ENCODE measurements at regions not wholly inside any gene's neighbourhood (a gene's known extent, or its start where the extent isn't known, plus 50 kb on each side); places are given as distances from the start of the nearest gene placed in this dataset.

- ATAC-seq (ENCODE audit: low FRiP score), result no peak
- WGBS, 2 donors, result 35 to 48% methylated on average over 3 of the region's 3 CpGs
Measured at GRCh38 chr13:50572129-50572528, 271.4 kb downstream of the DLEU7 start.

GRCh38 chr13:50573066-50573465 is 270.4 kb downstream of the DLEU7 start:
- no peak for ATAC-seq (ENCODE audit: low FRiP score)
- no peak for DNase-seq
- Histone ChIP-seq H3K27me3 (ENCODE audit: control insufficient read depth in 1 of 2, insufficient read depth in 2 of 2, low read length in 1 of 2) (no peaks in the 10 kb centered on the region), H3K27ac (ENCODE audit: low read depth in 1 of 2, low read length in 2 of 2) (no peak overlapping the region), H3K9me3 (ENCODE audit: control insufficient read depth, low read length) (no peaks in the 10 kb centered on the region), H3K4me3 (ENCODE audit: low read length in 2 of 2) (no peak overlapping the region), H3K36me3 (ENCODE audit: control insufficient read depth in 1 of 2, insufficient read depth in 2 of 2, low read length in 1 of 2) (no peaks in the 10 kb centered on the region), H3K4me1 (ENCODE audit: control insufficient read depth in 1 of 2, insufficient read depth in 2 of 2, low read length in 2 of 2) (peaks cover 3 to 7% of the 10 kb centered on the region in 2 donors)
- 76 to 85% methylated on average over 4 of the region's 4 CpGs for WGBS, 2 donors
- intact Hi-C loops (cut with DNase I), result no loop called here

More at GRCh38 chr13:50572129-50572528, 271.4 kb downstream of the DLEU7 start:
- Histone ChIP-seq H3K36me3 (ENCODE audit: control insufficient read depth in 1 of 2, insufficient read depth in 2 of 2, low read length in 1 of 2) (no peaks in the 10 kb centered on the region), H3K4me1 (ENCODE audit: control insufficient read depth in 1 of 2, insufficient read depth in 2 of 2, low read length in 2 of 2) (peaks cover 3 to 7% of the 10 kb centered on the region in 2 donors), H3K27ac (ENCODE audit: low read depth in 1 of 2, low read length in 2 of 2) (no peak overlapping the region), H3K9me3 (ENCODE audit: control insufficient read depth, low read length) (no peaks in the 10 kb centered on the region), H3K4me3 (ENCODE audit: low read length in 2 of 2) (no peak overlapping the region), H3K27me3 (ENCODE audit: control insufficient read depth in 1 of 2, insufficient read depth in 2 of 2, low read length in 1 of 2) (no peaks in the 10 kb centered on the region)
- intact Hi-C loops (cut with DNase I), result no loop called here
- no peak for DNase-seq

DNA sequence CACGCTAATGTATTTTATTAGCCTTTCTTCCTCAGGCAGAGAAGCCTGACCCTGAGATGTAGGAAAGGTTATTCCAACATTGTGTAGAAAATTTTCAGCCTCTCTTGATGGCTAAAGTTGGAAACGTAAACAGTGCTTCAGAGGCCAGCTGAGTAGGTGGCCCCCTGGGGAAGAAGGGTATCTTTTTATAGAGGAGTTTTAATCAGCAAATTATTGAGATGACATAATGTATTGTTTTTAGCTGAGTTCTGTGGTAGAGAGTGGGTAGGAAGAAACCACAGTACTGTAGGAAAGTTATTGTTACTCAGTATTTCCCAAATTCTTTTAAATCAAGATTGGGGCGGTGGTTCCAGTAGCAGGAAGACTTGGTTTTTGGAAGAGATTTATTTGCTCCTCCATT is 268.8 kb downstream of the DLEU7 start:
- Histone ChIP-seq H3K27ac (ENCODE audit: low read depth in 1 of 2, low read length in 2 of 2) (no peak overlapping the region), H3K4me1 (ENCODE audit: control insufficient read depth in 1 of 2, insufficient read depth in 2 of 2, low read length in 2 of 2) (peaks cover 3 to 7% of the 10 kb centered on the region in 2 donors), H3K4me3 (ENCODE audit: low read length in 2 of 2) (no peak overlapping the region), H3K36me3 (ENCODE audit: control insufficient read depth in 1 of 2, insufficient read depth in 2 of 2, low read length in 1 of 2) (no peaks in the 10 kb centered on the region), H3K9me3 (ENCODE audit: control insufficient read depth, low read length) (no peaks in the 10 kb centered on the region), H3K27me3 (ENCODE audit: control insufficient read depth in 1 of 2, insufficient read depth in 2 of 2, low read length in 1 of 2) (no peaks in the 10 kb centered on the region)
- intact Hi-C loops (cut with DNase I), result no loop called here
- WGBS, 2 donors, result 7 to 13% methylated on average over 3 of the region's 3 CpGs
- no peak for ATAC-seq (ENCODE audit: low FRiP score)
- no peak for DNase-seq

DNA sequence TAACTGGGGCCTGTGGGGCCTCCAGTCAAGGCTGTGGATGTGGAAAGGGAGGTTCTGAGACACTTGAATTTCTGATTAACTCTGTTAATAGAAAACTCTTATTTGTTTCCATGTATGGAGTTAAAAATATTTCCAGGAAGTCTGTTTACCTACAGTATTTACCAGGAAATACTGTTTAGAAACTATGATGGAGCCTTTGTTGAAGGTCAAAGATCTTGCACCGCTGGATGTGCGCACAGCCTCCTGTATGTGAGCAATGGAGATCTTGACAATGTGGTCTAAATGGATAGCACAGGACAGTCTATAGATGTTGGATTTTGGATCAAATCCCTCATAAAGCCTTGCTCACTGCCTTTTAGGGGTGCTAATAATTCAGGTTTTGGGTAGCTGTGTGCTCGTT is 268.4 kb downstream of the DLEU7 start:
- Histone ChIP-seq H3K4me3 (ENCODE audit: low read length in 2 of 2) (no peak overlapping the region), H3K36me3 (ENCODE audit: control insufficient read depth in 1 of 2, insufficient read depth in 2 of 2, low read length in 1 of 2) (no peaks in the 10 kb centered on the region), H3K27me3 (ENCODE audit: control insufficient read depth in 1 of 2, insufficient read depth in 2 of 2, low read length in 1 of 2) (no peaks in the 10 kb centered on the region), H3K9me3 (ENCODE audit: control insufficient read depth, low read length) (no peaks in the 10 kb centered on the region), H3K27ac (ENCODE audit: low read depth in 1 of 2, low read length in 2 of 2) (no peak overlapping the region), H3K4me1 (ENCODE audit: control insufficient read depth in 1 of 2, insufficient read depth in 2 of 2, low read length in 2 of 2) (peaks cover 3 to 7% of the 10 kb centered on the region in 2 donors)
- WGBS, 2 donors, result 95 to 98% methylated on average over 3 of the region's 3 CpGs
- DNase-seq (no peak), ATAC-seq (ENCODE audit: low FRiP score) (no peak)
- intact Hi-C loops (cut with DNase I), result no loop called here

- Histone ChIP-seq H3K27ac (ENCODE audit: low read depth in 1 of 2, low read length in 2 of 2) (no peak overlapping the region), H3K9me3 (ENCODE audit: control insufficient read depth, low read length) (no peaks in the 10 kb centered on the region), H3K36me3 (ENCODE audit: control insufficient read depth in 1 of 2, insufficient read depth in 2 of 2, low read length in 1 of 2) (no peaks in the 10 kb centered on the region), H3K27me3 (ENCODE audit: control insufficient read depth in 1 of 2, insufficient read depth in 2 of 2, low read length in 1 of 2) (no peaks in the 10 kb centered on the region), H3K4me1 (ENCODE audit: control insufficient read depth in 1 of 2, insufficient read depth in 2 of 2, low read length in 2 of 2) (peaks cover 3 to 10% of the 10 kb centered on the region in 2 donors), H3K4me3 (ENCODE audit: low read length in 2 of 2) (no peak overlapping the region)
- WGBS, 2 donors, result 37 to 39% methylated on average over 6 of the region's 6 CpGs
- peak; percentile 19 for ATAC-seq (ENCODE audit: low FRiP score)
- no peak for DNase-seq
- intact Hi-C loops (cut with DNase I), result no loop called here
Measured at GRCh38 chr13:50576156-50576555, 267.3 kb downstream of the DLEU7 start.

DNA sequence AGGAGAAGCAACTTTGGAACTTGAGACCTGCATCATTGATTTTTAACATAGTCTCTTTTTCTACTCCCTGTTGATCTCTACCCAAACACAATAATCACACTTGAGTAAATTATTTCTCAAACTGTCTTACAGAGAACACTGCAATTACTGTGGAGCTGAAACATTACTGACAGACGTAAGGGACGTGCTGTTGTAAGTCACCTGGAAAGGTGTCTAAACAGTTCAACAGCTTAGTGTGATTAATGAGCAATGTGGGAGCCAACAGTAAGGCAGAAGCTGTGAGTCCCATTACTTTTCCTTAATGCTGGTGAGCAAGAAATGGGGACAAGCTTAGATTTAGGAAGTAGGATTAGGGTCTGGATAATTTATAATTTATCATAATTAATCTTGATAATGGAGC is 265.7 kb downstream of the DLEU7 start:
- no peak for DNase-seq
- WGBS, 2 donors, result 96% methylated on average over 2 of the region's 2 CpGs
- intact Hi-C loops (cut with DNase I), result no loop called here
- Histone ChIP-seq H3K36me3 (ENCODE audit: control insufficient read depth in 1 of 2, insufficient read depth in 2 of 2, low read length in 1 of 2) (no peaks in the 10 kb centered on the region), H3K9me3 (ENCODE audit: control insufficient read depth, low read length) (no peaks in the 10 kb centered on the region), H3K27me3 (ENCODE audit: control insufficient read depth in 1 of 2, insufficient read depth in 2 of 2, low read length in 1 of 2) (no peaks in the 10 kb centered on the region), H3K4me3 (ENCODE audit: low read length in 2 of 2) (no peak overlapping the region), H3K27ac (ENCODE audit: low read depth in 1 of 2, low read length in 2 of 2) (no peak overlapping the region), H3K4me1 (ENCODE audit: control insufficient read depth in 1 of 2, insufficient read depth in 2 of 2, low read length in 2 of 2) (peaks cover 5 to 13% of the 10 kb centered on the region in 2 donors)
- no peak for ATAC-seq (ENCODE audit: low FRiP score)

DNA sequence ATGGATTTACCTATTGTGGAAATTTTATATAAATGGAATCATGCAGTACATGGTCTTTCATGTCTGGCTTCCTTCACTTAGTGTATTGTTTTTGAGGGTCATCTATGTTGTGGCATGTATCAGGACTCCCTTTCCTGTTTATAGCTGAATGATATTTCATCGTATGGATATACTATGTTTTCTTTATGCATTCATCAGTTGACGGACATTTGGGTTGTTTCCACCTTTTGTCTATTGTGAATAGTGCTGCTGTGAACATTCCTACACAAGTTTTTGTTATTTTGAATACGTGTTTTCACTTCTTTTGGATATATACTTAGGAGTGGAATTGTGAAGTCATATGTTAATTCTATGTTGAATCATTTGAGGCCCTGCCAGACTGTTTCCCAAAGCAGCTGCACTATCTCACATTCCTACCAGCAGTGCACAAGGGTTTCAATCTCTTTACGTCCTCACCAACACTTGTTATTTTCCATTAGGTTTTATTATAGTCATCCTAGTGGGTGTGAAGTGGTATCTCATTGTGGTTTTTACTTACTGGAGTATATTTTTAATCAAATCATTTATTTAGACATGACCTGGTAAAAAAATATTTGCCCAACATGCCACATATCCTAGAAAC is 262.7 kb downstream of the DLEU7 start:
- no peaks in the 10 kb centered on the region for H3K9me3 ChIP-seq (ENCODE audit: control insufficient read depth, low read length)
- no peak overlapping the region for H3K4me3 ChIP-seq (ENCODE audit: low read length in 2 of 2)
- H3K4me1 ChIP-seq (ENCODE audit: control insufficient read depth in 1 of 2, insufficient read depth in 2 of 2, low read length in 2 of 2), result peaks cover 5 to 6% of the 10 kb centered on the region in 2 donors
- H3K27ac ChIP-seq (ENCODE audit: low read depth in 1 of 2, low read length in 2 of 2), result peak overlapping the region in 1 of 2 donors; percentile 82
- ATAC-seq (ENCODE audit: low FRiP score), result no peak
- no peak for DNase-seq
- intact Hi-C loops (cut with DNase I), result no loop called here
- WGBS, 2 donors, result 19 to 27% methylated on average over 4 of the region's 4 CpGs
- no peaks in the 10 kb centered on the region for H3K27me3 ChIP-seq (ENCODE audit: control insufficient read depth in 1 of 2, insufficient read depth in 2 of 2, low read length in 1 of 2)
- H3K36me3 ChIP-seq (ENCODE audit: control insufficient read depth in 1 of 2, insufficient read depth in 2 of 2, low read length in 1 of 2), result no peaks in the 10 kb centered on the region

GRCh38 chr13:50581586-50582196 is 261.8 kb downstream of the DLEU7 start:
- peak overlapping the region; percentile 12 to 82 for H3K27ac ChIP-seq (ENCODE audit: low read depth in 1 of 2, low read length in 2 of 2)
- H3K4me3 ChIP-seq (ENCODE audit: low read length in 2 of 2), result no peak overlapping the region
- DNase-seq, result no peak
- ATAC-seq (ENCODE audit: low FRiP score), result peak; percentile 33
- no peaks in the 10 kb centered on the region for H3K9me3 ChIP-seq (ENCODE audit: control insufficient read depth, low read length)
- no peaks in the 10 kb centered on the region for H3K36me3 ChIP-seq (ENCODE audit: control insufficient read depth in 1 of 2, insufficient read depth in 2 of 2, low read length in 1 of 2)
- intact Hi-C loops (cut with DNase I), result no loop called here
- no peaks in the 10 kb centered on the region for H3K27me3 ChIP-seq (ENCODE audit: control insufficient read depth in 1 of 2, insufficient read depth in 2 of 2, low read length in 1 of 2)
- peaks cover 2 to 6% of the 10 kb centered on the region in 2 donors for H3K4me1 ChIP-seq (ENCODE audit: control insufficient read depth in 1 of 2, insufficient read depth in 2 of 2, low read length in 2 of 2)
- WGBS, 2 donors, result 91 to 93% methylated on average over 1 of the region's 1 CpG
